ENCODE measurements at regions not wholly inside any gene's neighbourhood (a gene's known extent, or its start where the extent isn't known, plus 50 kb on each side); places are given as distances from the start of the nearest gene placed in this dataset.

GRCh38 chr4:81756973-81757372, 285.3 kb upstream of the RASGEF1B start (continued):
- TF ChIP-seq MAFK (IDR thresholded peaks at IDR 0.05; ENCODE audit: low read depth, low read length) (no peak), CBX8 (IDR thresholded peaks at IDR 0.05; ENCODE audit: borderline replicate concordance, low read depth, low read length) (no peak), FOSL1 (IDR thresholded peaks at IDR 0.05; ENCODE audit: insufficient read depth, low read depth, low read length) (no peak), HDAC2 (IDR thresholded peaks at IDR 0.05; ENCODE audit: borderline replicate concordance in 1 of 2, low read depth in 2 of 2, low read length in 2 of 2) (no peak), RBBP5 (IDR thresholded peaks at IDR 0.05; ENCODE audit: borderline replicate concordance, low read depth, low read length) (no peak)

Data from H1 (cell line).